Mucosa of descending colon (tissue), 3 donors: ENCODE measurements at regions not wholly inside any gene's neighbourhood (a gene's known extent, or its start where the extent isn't known, plus 50 kb on each side); places are given as distances from the start of the nearest gene placed in this dataset.

Source experiments
- ATAC-seq: fragments of 200-7000 bp; cut with Tn5 transposase; one replicate; pipeline ENCODE4 v1.9.1; 2020; ENCODE audit warnings: mild to moderate bottlenecking, moderate library complexity
- DNase-seq, 3 donors: peaks; one replicate each; pipeline ENCODE4 v3.0.0-alpha.2; 2020
- H3K36me3 ChIP-seq: fragments of 200-600 bp; one replicate; pipeline ENCODE4 v1.8.0; 2021; ENCODE audit warnings: low read depth, mild to moderate bottlenecking
- H3K4me1 ChIP-seq: fragments of 200-600 bp; one replicate; pipeline ENCODE4 v1.8.0; 2021; ENCODE audit warnings: low read depth, mild to moderate bottlenecking
- H3K4me3 ChIP-seq: fragments of 200-600 bp; one replicate; pipeline ENCODE4 v1.8.0; 2021; ENCODE audit warnings: mild to moderate bottlenecking
- H3K9me3 ChIP-seq: fragments of 200-600 bp; one replicate; pipeline ENCODE4 v1.8.0; 2021; ENCODE audit warnings: mild to moderate bottlenecking
- CTCF ChIP-seq: fragments of 200-600 bp; IDR thresholded peaks from one replicate; pipeline ENCODE4 v1.8.0; 2022; ENCODE audit warnings: antibody characterized with exemption, mild to moderate bottlenecking
- intact Hi-C, 2 donors: fragments of 100-400 bp; cut with DNase I in 1 of 2; cut with micrococcal nuclease in 1 of 2; formaldehyde crosslinking; loops; one replicate each; pipeline versions ENCODE4 v1.11.0 to v1.11.1; 2022; cut with DNase I, micrococcal nuclease
- donor health status: DM: no; HTN: no; CAD: no; lungs with moderate emphysema.
- donor health status: DM: no; HTN: no; CAD: no.
- donor health status: DM: no; HTN: yes; CAD: no.

GRCh38 chrX:20594985-20595384 is 328.3 kb upstream of the RPS6KA3 start:
- no peak for TF ChIP-seq CTCF
- DNase-seq, result no peak
- intact Hi-C loops, result no loop called here
- Histone ChIP-seq H3K4me3 (no peak overlapping the region), H3K9me3 (no peaks in the 10 kb centered on the region), H3K36me3 (no peaks in the 10 kb centered on the region), H3K4me1 (no peaks in the 10 kb centered on the region)
- no peak for ATAC-seq

- H3K4me1 ChIP-seq, result no peaks in the 10 kb centered on the region
- H3K36me3 ChIP-seq, result no peaks in the 10 kb centered on the region
- H3K4me3 ChIP-seq, result no peak overlapping the region
- no peak for TF ChIP-seq CTCF
- DNase-seq (no peak), ATAC-seq (no peak)
- H3K9me3 ChIP-seq, result no peaks in the 10 kb centered on the region
- intact Hi-C loops, result no loop called here
Observed at GRCh38 chrX:20593836-20594235, 327.1 kb upstream of the RPS6KA3 start.

GRCh38 chrX:20593402-20593801 is 326.7 kb upstream of the RPS6KA3 start:
- no peak for ATAC-seq
- intact Hi-C loops, result no loop called here
- no peaks in the 10 kb centered on the region for H3K9me3 ChIP-seq
- H3K4me3 ChIP-seq, result no peak overlapping the region
- no peaks in the 10 kb centered on the region for H3K4me1 ChIP-seq
- no peaks in the 10 kb centered on the region for H3K36me3 ChIP-seq
- no peak for DNase-seq
- TF ChIP-seq CTCF, result no peak

GRCh38 chrX:20591246-20591645 is 324.5 kb upstream of the RPS6KA3 start:
- no peaks in the 10 kb centered on the region for H3K4me1 ChIP-seq
- intact Hi-C loops, result no loop called here
- DNase-seq (no peak), ATAC-seq (no peak)
- no peak overlapping the region for H3K4me3 ChIP-seq
- no peak for TF ChIP-seq CTCF
- H3K36me3 ChIP-seq, result no peaks in the 10 kb centered on the region
- H3K9me3 ChIP-seq, result no peaks in the 10 kb centered on the region

- no peak for DNase-seq
- Histone ChIP-seq H3K36me3 (no peaks in the 10 kb centered on the region), H3K4me3 (no peak overlapping the region), H3K4me1 (no peaks in the 10 kb centered on the region), H3K9me3 (no peaks in the 10 kb centered on the region)
- TF ChIP-seq CTCF, result no peak
- intact Hi-C loops, result no loop called here
- no peak for ATAC-seq
Observed at GRCh38 chrX:20585782-20586181, 319.1 kb upstream of the RPS6KA3 start.

- Histone ChIP-seq H3K36me3 (no peaks in the 10 kb centered on the region), H3K9me3 (no peaks in the 10 kb centered on the region), H3K4me1 (no peaks in the 10 kb centered on the region), H3K4me3 (no peak overlapping the region)
- no peak for TF ChIP-seq CTCF
- no peak for DNase-seq
- intact Hi-C loops, result no loop called here
- ATAC-seq, result no peak
Observed at GRCh38 chrX:20571611-20572010, 304.9 kb upstream of the RPS6KA3 start.
